ENCODE measurements at regions not wholly inside any gene's neighbourhood (a gene's known extent, or its start where the extent isn't known, plus 50 kb on each side); places are given as distances from the start of the nearest gene placed in this dataset.

DNA sequence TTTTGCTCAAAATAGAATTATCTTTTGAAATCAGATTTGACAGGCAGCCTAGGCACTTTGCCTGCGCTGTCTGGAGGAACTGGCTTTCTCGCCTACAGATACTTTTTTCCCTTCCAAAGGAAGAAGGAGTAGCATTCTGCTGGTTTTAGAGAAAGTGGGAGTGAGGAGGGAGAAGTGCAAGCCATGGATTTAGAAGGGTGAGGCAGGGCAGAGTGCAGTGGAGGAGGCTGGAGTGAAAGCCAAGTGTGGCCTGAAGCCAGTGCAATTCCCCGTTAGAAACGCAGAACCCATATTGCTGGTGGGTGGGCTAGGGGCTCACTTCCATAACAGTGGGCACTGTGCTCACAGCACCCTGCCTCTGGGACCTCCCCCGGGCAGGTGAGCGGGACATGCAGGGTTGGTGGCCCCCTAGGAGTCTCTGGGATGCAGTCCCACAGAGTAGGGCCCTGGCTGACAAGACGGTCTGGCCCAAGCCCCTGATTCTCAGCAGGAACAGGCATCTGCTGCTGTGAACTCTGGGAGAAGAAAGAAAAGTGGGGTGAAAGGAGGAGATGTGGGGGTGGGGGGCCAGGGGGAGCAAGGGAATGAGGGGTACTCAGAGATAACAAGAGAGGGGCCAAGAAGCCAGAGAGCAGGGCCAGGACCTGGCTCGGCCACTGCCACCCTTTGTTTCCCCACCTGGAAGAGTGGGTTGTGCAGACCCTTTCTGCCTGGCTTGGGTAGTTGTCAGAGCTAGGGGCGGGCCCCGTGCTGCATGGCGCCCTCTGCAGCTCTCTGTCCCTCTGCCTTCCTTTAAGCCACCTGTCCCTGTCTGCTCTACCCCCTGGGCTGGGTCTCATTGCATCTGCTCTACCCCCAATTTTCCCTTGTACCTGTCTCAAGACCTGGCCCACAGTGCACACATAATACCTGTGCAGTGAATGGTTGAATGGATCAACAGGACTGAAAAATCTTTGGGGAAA is 273.5 kb upstream of the HS6ST1 start:
- DNase-seq (ENCODE audit: low spot score), result no peak
- Histone ChIP-seq H3K27ac (no peak overlapping the region), H3K4me3 (no peak overlapping the region)
- TF ChIP-seq, protein P1, sequence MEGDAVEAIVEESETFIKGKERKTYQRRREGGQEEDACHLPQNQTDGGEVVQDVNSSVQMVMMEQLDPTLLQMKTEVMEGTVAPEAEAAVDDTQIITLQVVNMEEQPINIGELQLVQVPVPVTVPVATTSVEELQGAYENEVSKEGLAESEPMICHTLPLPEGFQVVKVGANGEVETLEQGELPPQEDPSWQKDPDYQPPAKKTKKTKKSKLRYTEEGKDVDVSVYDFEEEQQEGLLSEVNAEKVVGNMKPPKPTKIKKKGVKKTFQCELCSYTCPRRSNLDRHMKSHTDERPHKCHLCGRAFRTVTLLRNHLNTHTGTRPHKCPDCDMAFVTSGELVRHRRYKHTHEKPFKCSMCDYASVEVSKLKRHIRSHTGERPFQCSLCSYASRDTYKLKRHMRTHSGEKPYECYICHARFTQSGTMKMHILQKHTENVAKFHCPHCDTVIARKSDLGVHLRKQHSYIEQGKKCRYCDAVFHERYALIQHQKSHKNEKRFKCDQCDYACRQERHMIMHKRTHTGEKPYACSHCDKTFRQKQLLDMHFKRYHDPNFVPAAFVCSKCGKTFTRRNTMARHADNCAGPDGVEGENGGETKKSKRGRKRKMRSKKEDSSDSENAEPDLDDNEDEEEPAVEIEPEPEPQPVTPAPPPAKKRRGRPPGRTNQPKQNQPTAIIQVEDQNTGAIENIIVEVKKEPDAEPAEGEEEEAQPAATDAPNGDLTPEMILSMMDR (IDR thresholded peaks at IDR 0.05), result no peak

DNA sequence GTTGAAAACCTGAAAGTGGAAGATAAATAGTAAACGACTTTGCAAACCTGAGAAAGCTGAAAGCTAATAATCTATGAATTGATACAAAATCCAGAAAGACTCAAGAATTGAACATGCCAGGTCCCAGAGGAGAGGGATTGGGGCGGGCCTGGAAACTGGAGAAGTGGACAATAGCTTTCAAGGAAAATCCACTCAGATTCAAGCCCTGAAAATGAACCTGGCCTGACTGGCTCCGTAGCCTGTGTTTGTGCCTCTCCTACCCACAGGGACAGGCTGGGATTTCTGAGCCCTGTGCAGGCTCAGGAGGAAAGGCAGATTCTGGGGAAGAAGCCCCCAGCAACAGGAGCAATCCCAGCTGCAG is 274.8 kb upstream of the HS6ST1 start:
- TF ChIP-seq, protein P1 (IDR thresholded peaks at IDR 0.05), result no peak
- H3K27ac ChIP-seq, result no peak overlapping the region
- DNase-seq (ENCODE audit: low spot score), result no peak
- H3K4me3 ChIP-seq, result no peak overlapping the region

GRCh38 chr2:128593879-128594650 is 275.4 kb upstream of the HS6ST1 start:
- Histone ChIP-seq H3K27ac (no peak overlapping the region), H3K4me3 (no peak overlapping the region)
- no peak for DNase-seq (ENCODE audit: low spot score)
- TF ChIP-seq, protein P1 (IDR thresholded peaks at IDR 0.05), result no peak

- TF ChIP-seq, protein P1 (IDR thresholded peaks at IDR 0.05), result no peak
- Histone ChIP-seq H3K4me3 (no peak overlapping the region), H3K27ac (no peak overlapping the region)
- DNase-seq (ENCODE audit: low spot score), result no peak
Measured at GRCh38 chr2:128594651-128594910, 275.9 kb upstream of the HS6ST1 start.

DNA sequence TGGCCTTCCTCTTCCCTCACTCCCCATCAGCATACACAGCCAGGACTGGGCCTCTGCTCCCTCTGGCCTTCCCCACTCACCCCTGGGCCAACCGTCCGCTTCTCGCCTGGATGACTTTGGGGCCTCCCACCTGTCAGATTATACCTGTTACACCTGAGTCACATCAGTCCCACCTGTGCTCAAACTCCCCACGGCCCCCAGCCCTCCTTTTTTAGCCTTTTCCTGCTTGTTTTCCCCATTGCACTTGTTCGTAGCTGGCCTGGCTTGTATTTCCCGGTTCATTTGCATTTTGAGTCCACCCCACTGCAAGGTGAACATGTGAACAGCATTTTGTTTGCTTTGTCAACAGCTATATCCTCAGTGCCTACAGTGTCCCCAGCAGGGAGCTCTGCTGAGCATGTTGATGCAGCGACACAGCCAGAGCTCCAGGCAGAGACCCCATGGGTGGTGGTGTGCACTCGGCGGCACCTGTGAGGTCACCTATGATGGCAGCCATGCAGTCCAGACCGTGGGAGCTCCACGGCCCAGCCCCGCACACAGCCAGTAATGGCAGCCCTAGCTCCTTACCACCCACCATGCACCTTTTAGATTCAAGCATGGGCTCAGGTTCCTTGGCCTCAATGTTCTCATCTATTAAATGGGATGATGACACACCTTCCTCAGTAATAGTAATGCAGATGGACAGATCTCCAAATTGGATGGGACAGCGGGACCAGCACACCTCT is 276.4 kb upstream of the HS6ST1 start:
- TF ChIP-seq, protein P1 (IDR thresholded peaks at IDR 0.05), result no peak
- no peak overlapping the region for H3K27ac ChIP-seq
- no peak overlapping the region for H3K4me3 ChIP-seq
- DNase-seq (ENCODE audit: low spot score), result no peak

DNA sequence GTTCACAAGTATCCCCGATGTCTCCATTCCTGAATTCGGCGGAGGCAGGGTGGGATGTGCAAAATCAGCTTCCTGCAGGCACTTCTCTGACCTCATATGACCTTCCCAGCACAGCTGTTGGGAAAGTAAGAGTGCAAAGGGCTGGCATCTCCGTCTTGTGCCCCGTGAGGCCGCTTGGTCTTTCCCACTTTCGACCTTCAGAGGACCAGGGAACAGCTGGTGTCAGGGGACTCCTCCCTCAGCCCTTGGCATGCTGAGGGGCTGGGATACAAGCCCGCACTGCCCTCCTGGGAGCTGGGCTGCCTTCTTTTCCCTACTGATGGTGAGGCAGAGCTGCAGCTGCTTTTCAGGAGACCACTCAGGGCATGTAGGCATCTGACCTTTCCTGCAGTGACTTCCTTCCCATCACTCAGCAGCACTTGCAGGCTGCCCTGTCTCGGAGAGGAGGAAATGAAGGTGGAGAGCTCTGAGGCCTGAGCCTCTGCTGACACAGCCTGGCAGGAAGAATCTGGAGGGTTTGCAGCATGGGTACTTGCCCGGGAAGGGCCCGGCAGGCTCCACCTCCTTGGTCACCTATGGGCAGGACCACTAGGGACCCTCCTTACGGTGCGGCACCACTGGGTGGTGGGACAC is 277.2 kb upstream of the HS6ST1 start:
- DNase-seq (ENCODE audit: low spot score), result no peak
- TF ChIP-seq, protein P1 (IDR thresholded peaks at IDR 0.05), result no peak
- H3K4me3 ChIP-seq, result no peak overlapping the region
- H3K27ac ChIP-seq, result no peak overlapping the region

All from coronary artery (tissue), 2 donors.